H1 (cell line): ENCODE measurements at regions not wholly inside any gene's neighbourhood (a gene's known extent, or its start where the extent isn't known, plus 50 kb on each side); places are given as distances from the start of the nearest gene placed in this dataset.

ENCODE experiments used
- CTCF ChIA-PET: fragments of 300-600 bp; sonication (Branson Sonifier 250); formaldehyde crosslinking; loops from one replicate; lab custom pipeline; 2021; ENCODE audit not compliant: partially characterized antibody; lab: Charles Lee
- POLR2A ChIA-PET: fragments of 300-600 bp; sonication (Branson Sonifier 250); formaldehyde crosslinking; loops from one replicate; lab custom pipeline; 2021; ENCODE audit warnings: inconsistent platforms; ENCODE audit not compliant: partially characterized antibody; lab: Charles Lee
- DNase-seq, 2 experiments: peaks; one replicate each; pipeline versions ENCODE4 v3.0.0 to v3.0.0-alpha.2; 2010 to 2022; ENCODE audit warnings: low spot score in 2 of 2, low read depth in 1 of 2, mixed read lengths in 1 of 2
- FAIRE-seq: peaks from 2 replicates; lab custom pipeline; 2011; peaks lifted over from hg19 to GRCh38; lab: Jason Lieb, UNC
- H2AFZ ChIP-seq: 2 replicates; pipeline ENCODE4 v1.8.1; 2012; ENCODE audit warnings: low read length, inconsistent platforms
- H2AK5ac ChIP-seq: 2 replicates; pipeline ENCODE4 v1.6.1; 2013; ENCODE audit warnings: low read depth, low read length
- H2BK120ac ChIP-seq: replicated peaks from 2 replicates; pipeline ENCODE3; 2013; ENCODE audit warnings: low read depth, low read length, inconsistent platforms
- H2BK12ac ChIP-seq: 2 replicates; pipeline ENCODE4 v1.6.1; 2013; ENCODE audit warnings: low read depth, low read length
- H2BK15ac ChIP-seq: 2 replicates; pipeline ENCODE4 v1.6.1; 2013; ENCODE audit warnings: low read length
- H2BK20ac ChIP-seq: 2 replicates; pipeline ENCODE4 v1.6.1; 2013; ENCODE audit warnings: low read length
- H2BK5ac ChIP-seq: 2 replicates; pipeline ENCODE4 v1.6.1; 2013; ENCODE audit warnings: low read depth, low read length
- H3K14ac ChIP-seq: 2 replicates; pipeline ENCODE4 v1.6.1; 2013; ENCODE audit warnings: inconsistent platforms; ENCODE audit not compliant: insufficient read length
- H3K18ac ChIP-seq: 2 replicates; pipeline ENCODE4 v1.6.1; 2013; ENCODE audit warnings: low read length; ENCODE audit errors: extremely low read depth
- H3K23ac ChIP-seq: 2 replicates; pipeline ENCODE4 v1.6.1; 2013; ENCODE audit warnings: inconsistent platforms; ENCODE audit not compliant: insufficient read length
- H3K23me2 ChIP-seq: 2 replicates; pipeline ENCODE4 v1.6.1; 2013; ENCODE audit warnings: low read depth, low read length
- H3K27ac ChIP-seq: 2 replicates; pipeline ENCODE4 v1.6.1; 2011; ENCODE audit warnings: low read depth, low read length, inconsistent platforms
- H3K27me3 ChIP-seq, 4 experiments: replicated peaks in 1 of 4; 1 replicate in 1 of 4; 2 replicates in 3 of 4; pipeline versions ENCODE4 v1.6.1 to v1.8.1; 2011 to 2013; ENCODE audit warnings: low read length in 3 of 4, mild to moderate bottlenecking in 3 of 4, inconsistent platforms in 2 of 4, mixed read lengths in 2 of 4, moderate library complexity in 1 of 4; ENCODE audit not compliant: control insufficient read depth in 3 of 4, insufficient read depth in 3 of 4; ENCODE audit errors: extremely low read depth in 1 of 4
- H3K36me3 ChIP-seq, 4 experiments: 2 replicates each; pipeline versions ENCODE4 v1.6.1 to v1.8.1; 2011 to 2013; ENCODE audit warnings: mild to moderate bottlenecking in 4 of 4, low read length in 3 of 4, moderate library complexity in 2 of 4, control low read depth in 1 of 4, inconsistent platforms in 1 of 4; ENCODE audit not compliant: insufficient read depth in 4 of 4, control insufficient read depth in 2 of 4
- H3K4ac ChIP-seq: replicated peaks from 2 replicates; pipeline ENCODE3; 2013; ENCODE audit warnings: low read length, low read depth, mixed read lengths, inconsistent platforms; ENCODE audit not compliant: insufficient read length
- H3K4me1 ChIP-seq, 4 experiments: replicated peaks in 1 of 4; 1 replicate in 1 of 4; 2 replicates in 3 of 4; pipeline versions ENCODE4 v1.6.1 to v1.8.1; 2011 to 2013; ENCODE audit warnings: low read length in 3 of 4, inconsistent platforms in 2 of 4, mixed read lengths in 1 of 4; ENCODE audit not compliant: insufficient read depth in 4 of 4, control insufficient read depth in 3 of 4
- H3K4me2 ChIP-seq, 2 experiments: 2 replicates each; pipeline versions ENCODE4 v1.6.1 to v1.8.1; 2011 to 2013; ENCODE audit warnings: low read depth in 2 of 2, low read length in 2 of 2, control low read depth in 1 of 2, inconsistent platforms in 1 of 2, mild to moderate bottlenecking in 1 of 2; ENCODE audit not compliant: insufficient read depth in 1 of 2
- H3K4me3 ChIP-seq, 4 experiments: fragments of 200-600, 300-600 bp in 1 of 4; sonication (generic), shearing (Covaris generic), sonication (Bioruptor Twin) in 1 of 4; 2 replicates each; pipeline versions ENCODE4 v1.5.1 to v1.8.1; 2011 to 2016; ENCODE audit warnings: low read length in 4 of 4, low read depth in 3 of 4, control low read depth in 2 of 4, inconsistent platforms in 2 of 4, mild to moderate bottlenecking in 2 of 4, mixed read lengths in 1 of 4, moderate library complexity in 1 of 4; ENCODE audit not compliant: insufficient read depth in 2 of 4; ENCODE audit errors: extremely low read depth in 1 of 4
- H3K56ac ChIP-seq: replicated peaks from 2 replicates; pipeline ENCODE3; 2013; ENCODE audit warnings: low read depth, mild to moderate bottlenecking, mixed read lengths, low read length, inconsistent platforms; ENCODE audit not compliant: insufficient read length
- H3K79me1 ChIP-seq: 2 replicates; pipeline ENCODE4 v1.6.1; 2013; ENCODE audit warnings: low read depth, low read length, control low read depth
- H3K79me2 ChIP-seq, 2 experiments: 2 replicates each; pipeline versions ENCODE4 v1.6.1 to v1.8.1; 2012 to 2013; ENCODE audit warnings: low read length in 2 of 2, mild to moderate bottlenecking in 2 of 2, inconsistent platforms in 1 of 2; ENCODE audit not compliant: insufficient read depth in 2 of 2, control insufficient read depth in 1 of 2
- H3K9ac ChIP-seq, 4 experiments: replicated peaks in 1 of 4; 1 replicate in 1 of 4; 2 replicates in 3 of 4; pipeline versions ENCODE4 v1.6.1 to v1.8.1; 2011 to 2013; ENCODE audit warnings: low read depth in 3 of 4, low read length in 3 of 4, control low read depth in 2 of 4, mild to moderate bottlenecking in 2 of 4, moderate library complexity in 2 of 4, inconsistent platforms in 1 of 4; ENCODE audit errors: extremely low read depth in 1 of 4
- H3K9me3 ChIP-seq, 2 experiments: 2 replicates each; pipeline versions ENCODE4 v1.6.1 to v1.8.1; 2012 to 2013; ENCODE audit warnings: mild to moderate bottlenecking in 2 of 2, moderate library complexity in 2 of 2, control low read depth in 1 of 2, inconsistent platforms in 1 of 2, low read depth in 1 of 2, low read length in 1 of 2, mixed read lengths in 1 of 2; ENCODE audit not compliant: insufficient read depth in 2 of 2
- H4K20me1 ChIP-seq, 2 experiments: replicated peaks in 1 of 2; 2 replicates each; pipeline versions ENCODE3 to v1.8.1; 2011 to 2013; ENCODE audit warnings: inconsistent platforms in 2 of 2, low read length in 2 of 2, mild to moderate bottlenecking in 1 of 2; ENCODE audit not compliant: insufficient read depth in 2 of 2, control insufficient read depth in 1 of 2
- H4K5ac ChIP-seq: 2 replicates; pipeline ENCODE4 v1.6.1; 2013; ENCODE audit warnings: low read length, low read depth, mixed read lengths, inconsistent platforms; ENCODE audit not compliant: insufficient read length
- H4K8ac ChIP-seq: 2 replicates; pipeline ENCODE4 v1.8.0; 2013; ENCODE audit warnings: mild to moderate bottlenecking, moderate library complexity, low read length, inconsistent platforms; ENCODE audit not compliant: insufficient read depth; ENCODE audit errors: extremely low read depth
- H4K91ac ChIP-seq: replicated peaks from 2 replicates; pipeline ENCODE3; 2013; ENCODE audit warnings: low read length, mixed read lengths, inconsistent platforms; ENCODE audit not compliant: insufficient read length
- BCL11A ChIP-seq, 2 experiments: IDR thresholded peaks; one replicate each; pipeline ENCODE4 v1.6.1; 2011; ENCODE audit warnings: low read depth in 2 of 2, low read length in 2 of 2, mild to moderate bottlenecking in 2 of 2
- CBX8 ChIP-seq: fragments of 300-800, 300-1000 bp; sonication (generic); IDR thresholded peaks from 2 replicates; pipeline ENCODE4 v1.7.1; 2016; ENCODE audit warnings: low read depth, low read length, borderline replicate concordance
- CEBPB ChIP-seq: IDR thresholded peaks from 2 replicates; pipeline ENCODE4 v1.6.1; 2012; ENCODE audit warnings: low read depth, low read length
- CREB1 ChIP-seq: IDR thresholded peaks from 2 replicates; pipeline ENCODE4 v1.6.1; 2012; ENCODE audit warnings: inconsistent platforms
- EGR1 ChIP-seq: IDR thresholded peaks from 2 replicates; pipeline ENCODE4 v1.6.1; 2011; ENCODE audit warnings: low read depth, low read length, borderline replicate concordance
- HDAC2 ChIP-seq, 2 experiments: fragments of 300-600 bp in 1 of 2; sonication (generic) in 1 of 2; IDR thresholded peaks; 2 replicates each; pipeline ENCODE4 v1.6.1; 2011 to 2012; ENCODE audit warnings: low read depth in 2 of 2, low read length in 2 of 2, mild to moderate bottlenecking in 2 of 2, moderate library complexity in 2 of 2, borderline replicate concordance in 1 of 2, inconsistent platforms in 1 of 2
- POLR2AphosphoS5 ChIP-seq: IDR thresholded peaks from 2 replicates; pipeline ENCODE4 v1.6.1; 2011; ENCODE audit warnings: low read depth, low read length
- RBBP5 ChIP-seq: IDR thresholded peaks from 2 replicates; pipeline ENCODE4 v1.7.1; 2012; ENCODE audit warnings: low read depth, mild to moderate bottlenecking, inconsistent platforms, low read length, moderate library complexity, borderline replicate concordance
- RFX5 ChIP-seq: IDR thresholded peaks from 2 replicates; pipeline ENCODE4 v1.6.1; 2011; ENCODE audit warnings: low read depth, low read length, improper control_type of control experiment, borderline replicate concordance
- RXRA ChIP-seq: IDR thresholded peaks from 2 replicates; pipeline ENCODE4 v1.6.1; 2011; ENCODE audit warnings: low read depth, mild to moderate bottlenecking, low read length, moderate library complexity; ENCODE audit not compliant: insufficient read depth
- SIX5 ChIP-seq: IDR thresholded peaks from 2 replicates; pipeline ENCODE4 v1.6.1; 2011; ENCODE audit warnings: mild to moderate bottlenecking, low read depth, low read length
- SP1 ChIP-seq: IDR thresholded peaks from 2 replicates; pipeline ENCODE4 v1.6.1; 2011; ENCODE audit warnings: low read depth, low read length
- SP2 ChIP-seq: IDR thresholded peaks from 2 replicates; pipeline ENCODE4 v1.6.1; 2012; ENCODE audit warnings: mild to moderate bottlenecking, low read length, inconsistent platforms
- SUZ12 ChIP-seq: fragments of 200-600 bp; sonication (generic); IDR thresholded peaks from 2 replicates; pipeline ENCODE4 v1.6.1; 2012; ENCODE audit warnings: mild to moderate bottlenecking, inconsistent platforms, low read length, moderate library complexity, mixed read lengths
- TBP ChIP-seq: IDR thresholded peaks from 2 replicates; pipeline ENCODE4 v1.6.1; 2011; ENCODE audit warnings: low read depth, low read length, improper control_type of control experiment
- YY1 ChIP-seq: IDR thresholded peaks from 2 replicates; pipeline ENCODE4 v1.6.1; 2011; ENCODE audit warnings: low read depth, mild to moderate bottlenecking, low read length
- WGBS, 2 experiments: shearing (Covaris generic) in 1 of 2; methylation state at CpG; one replicate each; pipeline versions ENCODE4 v1.1.6 to v1.1.7; 2013 to 2015; ENCODE audit warnings: low lambda C conversion rate in 2 of 2, mixed read lengths in 2 of 2, inconsistent platforms in 1 of 2, low coverage in 1 of 2, missing lambda C conversion rate in 1 of 2; ENCODE audit not compliant: insufficient replicate concordance in 2 of 2, insufficient coverage in 1 of 2, insufficient read length in 1 of 2; ENCODE audit errors: extremely low coverage in 1 of 2, missing lambda C conversion rate in 1 of 2; 5-methylcytosine and 5-hydroxymethylcytosine counted together

GRCh38 chr7:25318047-25318446, 89.8 kb upstream of the NPVF start:
- Histone ChIP-seq H3K79me2 (no peaks in the 10 kb centered on the region), H3K4ac (no peak overlapping the region), H3K9ac (no peak overlapping the region), H3K4me1 (no peaks in the 10 kb centered on the region; a peak in 1 of 7 replicates), H4K5ac (no peak overlapping the region), H3K4me2 (no peak overlapping the region), H3K23ac (no peak overlapping the region), H3K27me3 (peaks cover 0 to 1% (median 0%) of the 10 kb centered on the region in 4 experiments; a peak in 1 of 7 replicates), H2BK120ac (no peak overlapping the region), H2BK5ac (no peak overlapping the region), H2BK20ac (no peak overlapping the region), H2AK5ac (no peak overlapping the region), H3K56ac (no peak overlapping the region), H3K4me3 (no peak overlapping the region), H3K23me2 (no peaks in the 10 kb centered on the region; the same call in 1 of the 2 replicates), H4K20me1 (no peaks in the 10 kb centered on the region), H3K9me3 (no peaks in the 10 kb centered on the region), H4K91ac (no peak overlapping the region)
- FAIRE-seq, result no peak
- no peak for DNase-seq
- ChIA-PET POLR2A (no interaction called here), CTCF (interaction anchor here (1.5 kb wide), 1 partner anchor 12 kb away, joined by 3 read pairs; no protein-coding TSS in a partner anchor)
- TF ChIP-seq CEBPB (no peak), YY1 (no peak), CREB1 (no peak), CBX8 (no peak), RFX5 (no peak), TBP (no peak), SIX5 (no peak), SP2 (no peak), RBBP5 (no peak), SUZ12 (no peak), HDAC2 (IDR thresholded peaks at IDR 0.05; ENCODE audit: borderline replicate concordance in 1 of 2, low read depth in 2 of 2, low read length in 2 of 2) (no peak), RXRA (no peak), POLR2AphosphoS5 (no peak), SP1 (no peak), EGR1 (no peak), BCL11A (IDR thresholded peaks at IDR 0.05; ENCODE audit: low read depth in 2 of 2, low read length in 2 of 2) (no peak)
- TF ChIP-seq, all 59 proteins: peak for 0
- Histone ChIP-seq H2BK12ac (no peak overlapping the region), H3K18ac (no peak overlapping the region), H3K27ac (no peak overlapping the region), H2AFZ (no peak overlapping the region), H3K36me3 (no peaks in the 10 kb centered on the region), H3K14ac (no peak overlapping the region), H2BK15ac (no peak overlapping the region), H3K79me1 (no peaks in the 10 kb centered on the region), H4K8ac (no peak overlapping the region)
- 93% methylated on average over 1 of the region's 1 CpG; no CpG with 5 or more reads in 1 of the 2 experiments for WGBS, 2 experiments
